ENCODE measurements at regions not wholly inside any gene's neighbourhood (a gene's known extent, or its start where the extent isn't known, plus 50 kb on each side); places are given as distances from the start of the nearest gene placed in this dataset.

GRCh38 chr4:38598489-38598888 is 65.5 kb upstream of the KLF3 start:
- TF ChIP-seq CTCF (IDR thresholded peaks at IDR 0.05) (no peak), POLR2A (IDR thresholded peaks at IDR 0.05) (no peak)
